ENCODE measurements at regions not wholly inside any gene's neighbourhood (a gene's known extent, or its start where the extent isn't known, plus 50 kb on each side); places are given as distances from the start of the nearest gene placed in this dataset.

- no peak for TF ChIP-seq CTCF (IDR thresholded peaks at IDR 0.05; ENCODE audit: low read depth, low read length)
- H3K4me3 ChIP-seq (ENCODE audit: low read depth, low read length): no peak overlapping the region
These were observed 160.0 kb downstream of the SMIM20 start for GRCh38 chr4:26073886-26074560.

GRCh38 chr4:26074712-26075430 lies 160.9 kb downstream of the SMIM20 start:
- H3K4me3 ChIP-seq (ENCODE audit: low read depth, low read length): no peak overlapping the region
- no peak for TF ChIP-seq CTCF (IDR thresholded peaks at IDR 0.05; ENCODE audit: low read depth, low read length)

- no peak overlapping the region for H3K4me3 ChIP-seq (ENCODE audit: low read depth, low read length)
- TF ChIP-seq CTCF (IDR thresholded peaks at IDR 0.05; ENCODE audit: low read depth, low read length): no peak
These were observed 161.6 kb downstream of the SMIM20 start for GRCh38 chr4:26075583-26075982.

- no peak for TF ChIP-seq CTCF (IDR thresholded peaks at IDR 0.05; ENCODE audit: low read depth, low read length)
- no peak overlapping the region for H3K4me3 ChIP-seq (ENCODE audit: low read depth, low read length)
These were observed 162.1 kb downstream of the SMIM20 start for GRCh38 chr4:26076000-26076587.

- H3K4me3 ChIP-seq (ENCODE audit: low read depth, low read length): no peak overlapping the region
- no peak for TF ChIP-seq CTCF (IDR thresholded peaks at IDR 0.05; ENCODE audit: low read depth, low read length)
These were observed 162.9 kb downstream of the SMIM20 start for GRCh38 chr4:26076896-26077295.

GRCh38 chr4:26077756-26078155 lies 163.7 kb downstream of the SMIM20 start:
- TF ChIP-seq CTCF (IDR thresholded peaks at IDR 0.05; ENCODE audit: low read depth, low read length): no peak
- H3K4me3 ChIP-seq (ENCODE audit: low read depth, low read length): no peak overlapping the region

All from WI38 (cell line).